Medulla oblongata (tissue), 1 donor: ENCODE measurements at regions not wholly inside any gene's neighbourhood (a gene's known extent, or its start where the extent isn't known, plus 50 kb on each side); places are given as distances from the start of the nearest gene placed in this dataset.

Experiments used
- DNase-seq: peaks from one replicate; pipeline ENCODE4 v3.0.0-alpha.2; 2015; ENCODE audit errors: extremely low spot score

DNA sequence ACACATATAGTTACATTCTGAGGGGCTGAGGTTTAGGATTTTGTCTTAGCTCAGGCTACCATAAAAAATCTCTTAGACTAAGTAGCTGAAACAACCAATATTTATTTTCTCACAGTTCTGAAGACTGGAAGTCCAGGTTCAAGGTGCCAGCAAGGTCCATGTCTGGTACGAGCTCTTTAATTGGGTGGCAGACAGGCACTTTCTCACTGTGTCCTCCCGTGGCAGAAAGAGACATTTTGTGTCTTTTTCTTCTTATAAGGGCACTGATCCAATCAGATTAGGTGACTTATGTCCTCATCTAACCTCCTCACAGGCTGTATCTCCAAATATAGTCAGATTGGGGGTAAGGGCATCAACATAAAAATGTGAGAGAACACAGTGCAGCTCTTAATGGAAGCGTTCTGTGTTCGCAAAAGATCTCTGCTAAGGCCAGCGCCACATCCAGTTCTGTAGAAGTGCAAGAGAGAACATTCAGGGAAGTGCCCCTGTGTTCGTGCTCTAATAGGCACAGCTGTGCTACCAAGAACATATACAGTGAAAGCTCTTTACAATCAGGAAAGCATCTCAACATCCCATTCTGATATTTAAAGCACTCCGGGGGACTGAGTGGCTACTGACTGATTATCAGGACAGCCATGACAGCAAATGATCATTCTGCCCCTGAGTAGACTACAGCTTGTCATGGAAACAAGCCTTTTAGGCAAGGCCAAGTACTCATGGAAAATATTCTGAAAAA, 819.2 kb downstream of the LIG4 start:
- DNase-seq = no peak

DNA sequence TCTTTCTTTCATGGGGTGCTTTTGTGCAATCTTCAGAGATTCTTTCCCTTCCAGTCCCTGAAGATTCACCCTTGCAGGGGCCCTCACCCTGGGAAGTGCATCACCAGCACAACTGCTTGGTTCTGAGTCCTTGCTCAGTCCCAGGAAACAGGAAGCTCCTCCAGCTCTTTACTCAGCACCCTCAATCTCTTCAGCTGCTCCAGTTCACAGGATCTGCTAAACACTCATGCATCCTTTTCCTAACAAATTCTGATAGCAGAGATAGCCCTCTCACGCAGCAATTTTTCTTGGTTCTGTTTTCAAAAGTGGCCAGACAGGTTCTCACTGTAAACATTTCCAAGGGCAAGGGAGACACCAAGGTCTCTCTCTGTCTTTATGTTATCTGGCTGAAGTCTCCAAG, 823.1 kb downstream of the LIG4 start:
- DNase-seq = no peak

DNA sequence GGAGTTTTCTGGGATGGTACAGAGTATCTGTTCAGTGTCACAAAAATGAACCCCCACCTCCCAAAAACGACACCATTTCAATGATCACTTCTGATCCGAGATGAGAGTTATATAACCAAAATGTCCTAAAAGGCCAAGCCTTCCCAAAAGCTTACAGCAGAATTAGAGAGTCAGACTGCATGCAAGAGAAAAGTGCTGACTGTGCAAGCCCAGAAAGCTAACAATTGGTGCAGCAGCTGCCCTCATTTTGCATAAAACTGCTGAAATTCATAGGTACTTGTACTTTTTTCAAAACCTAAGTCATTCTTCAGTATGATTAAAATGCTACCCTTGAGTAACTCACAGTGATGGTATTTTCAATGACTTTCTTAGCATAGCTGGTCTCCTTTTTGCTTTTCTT, 819.6 kb upstream of the ARGLU1 start:
- no peak for DNase-seq

DNA sequence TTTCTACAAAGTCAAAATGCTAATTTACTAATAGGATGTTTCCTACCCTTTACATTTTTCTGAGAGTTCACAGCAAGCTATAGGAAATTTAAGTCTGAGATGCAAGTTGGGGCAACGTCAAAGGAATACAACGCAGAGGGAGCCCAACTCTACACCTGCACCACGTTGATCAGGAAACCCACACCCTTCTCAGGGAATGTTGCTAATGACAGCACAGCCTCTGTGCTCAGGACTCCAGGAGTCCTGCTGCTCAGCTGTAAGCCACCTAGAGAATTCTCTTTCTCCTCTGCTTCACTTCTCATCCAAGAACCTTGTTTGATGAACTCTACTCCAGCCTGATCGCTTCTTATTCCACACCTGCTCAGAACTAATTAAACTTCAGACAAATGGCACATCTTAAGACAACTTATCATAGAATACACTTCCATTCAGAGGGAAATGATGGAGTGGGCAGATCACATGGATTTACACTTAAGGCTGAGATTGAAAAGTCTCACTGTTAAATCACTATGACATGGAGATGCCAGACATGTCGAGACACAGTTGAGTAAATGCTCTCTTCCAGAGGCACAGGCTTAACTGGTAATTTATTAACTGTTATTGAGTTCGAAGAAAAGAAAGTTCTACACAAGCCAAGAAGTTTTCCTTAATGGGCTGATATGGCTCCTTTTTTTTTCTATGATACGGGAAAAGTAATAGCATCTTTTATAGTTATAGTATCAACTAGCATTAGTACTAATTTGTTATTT, 811.6 kb upstream of the ARGLU1 start:
- no peak for DNase-seq

DNA sequence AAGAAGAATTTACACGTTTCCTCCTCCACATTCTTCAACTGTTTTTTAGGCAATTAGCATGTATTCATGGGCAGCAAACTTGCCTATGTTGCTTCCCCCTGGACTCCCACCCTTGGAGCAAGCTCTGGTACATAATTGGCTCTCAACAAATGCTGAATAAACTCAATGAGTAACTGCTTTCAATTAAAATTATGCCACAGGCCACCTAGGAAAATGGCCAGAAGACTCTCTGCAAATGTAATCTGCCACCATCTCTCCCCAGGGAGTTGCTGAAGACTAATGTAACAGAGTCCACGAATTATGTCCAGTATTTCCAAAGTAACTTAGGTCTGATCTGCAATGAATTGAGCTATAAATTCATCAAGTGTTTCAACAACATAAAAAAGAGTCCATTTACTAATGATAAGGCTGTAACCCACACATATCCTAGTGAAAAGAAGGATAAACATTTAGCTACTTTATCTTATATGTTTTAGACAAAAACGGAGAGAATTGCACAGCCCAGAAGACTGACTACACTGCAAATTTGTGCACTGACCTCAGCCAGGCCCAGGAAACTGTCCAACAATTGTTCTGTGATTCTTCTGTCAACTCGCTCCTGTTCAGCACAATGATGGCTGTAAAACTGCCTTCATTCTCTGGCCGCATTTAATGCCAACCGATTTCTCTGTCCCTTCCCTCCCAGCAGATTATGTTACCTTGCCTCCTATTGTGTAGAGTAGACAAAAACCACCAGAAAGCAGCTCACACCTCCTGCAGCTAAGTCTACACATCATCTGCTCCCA, 808.6 kb upstream of the ARGLU1 start:
- peak; percentile 34 for DNase-seq

DNA sequence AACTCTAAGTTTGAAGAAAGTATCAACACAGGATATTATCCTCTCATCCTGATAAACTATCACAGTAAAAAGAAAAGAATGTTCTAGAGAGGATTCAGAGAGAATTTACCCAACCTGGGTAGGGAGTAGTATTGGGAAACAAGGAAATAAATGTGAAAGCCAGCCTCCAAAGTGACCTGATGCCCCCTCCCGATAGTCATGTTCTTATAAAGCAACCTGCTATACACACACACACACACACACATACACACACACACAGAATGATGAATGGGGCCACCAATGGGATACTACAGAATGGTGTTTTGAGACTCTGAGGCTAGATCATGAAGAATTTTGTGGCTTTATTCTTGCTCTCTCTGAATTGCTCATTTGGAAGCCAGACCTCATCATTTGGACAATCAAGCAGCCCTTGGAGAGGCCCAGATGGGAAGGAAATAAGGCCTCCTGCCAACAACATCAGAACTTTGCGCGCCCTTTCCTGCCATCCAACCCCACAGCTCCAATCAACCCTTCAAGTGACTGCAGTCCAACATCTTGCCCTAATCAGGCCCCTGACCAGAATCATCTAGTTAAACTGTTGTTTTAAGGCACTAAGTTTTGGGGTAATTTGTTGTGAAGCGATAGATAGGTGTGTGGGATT, 807.9 kb upstream of the ARGLU1 start:
- DNase-seq = no peak

DNA sequence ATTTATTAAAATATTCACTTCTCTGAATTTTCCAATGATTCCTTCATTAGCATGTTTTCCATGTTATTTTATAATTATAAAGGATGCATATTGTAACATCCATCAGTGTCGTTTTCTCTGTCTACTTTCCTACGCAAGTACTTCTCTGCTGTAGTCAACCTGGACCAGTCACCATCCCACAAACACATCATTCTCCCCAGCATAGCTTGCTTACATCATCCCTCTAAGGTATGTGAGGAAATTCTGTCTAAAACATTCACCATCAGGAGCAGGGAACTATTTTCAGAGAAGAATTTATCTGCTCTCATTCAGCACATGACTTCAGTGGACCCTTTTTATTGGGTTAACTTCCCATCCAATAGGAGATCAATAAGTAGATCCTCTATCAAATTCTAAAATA, 806.1 kb upstream of the ARGLU1 start:
- DNase-seq = no peak

DNA sequence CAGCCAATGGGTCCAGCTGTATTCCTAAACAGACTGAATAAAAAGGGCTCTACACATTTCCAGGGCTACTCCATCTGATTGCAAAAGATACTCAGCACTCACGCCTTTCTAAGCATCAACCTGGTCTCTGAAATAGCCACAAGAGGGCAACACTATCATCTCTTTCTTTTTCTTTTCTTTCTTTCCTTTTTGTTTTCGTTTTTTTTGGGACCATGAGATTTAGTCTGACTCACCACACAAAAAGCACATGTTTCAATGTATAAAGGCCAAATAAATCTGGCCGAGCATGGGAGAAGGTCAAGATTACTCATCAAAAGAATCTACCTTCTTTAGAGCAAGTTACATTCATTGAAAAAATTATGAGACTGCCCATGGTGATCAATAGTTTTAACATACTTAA, 805.6 kb upstream of the ARGLU1 start:
- peak; percentile 66 for DNase-seq

DNA sequence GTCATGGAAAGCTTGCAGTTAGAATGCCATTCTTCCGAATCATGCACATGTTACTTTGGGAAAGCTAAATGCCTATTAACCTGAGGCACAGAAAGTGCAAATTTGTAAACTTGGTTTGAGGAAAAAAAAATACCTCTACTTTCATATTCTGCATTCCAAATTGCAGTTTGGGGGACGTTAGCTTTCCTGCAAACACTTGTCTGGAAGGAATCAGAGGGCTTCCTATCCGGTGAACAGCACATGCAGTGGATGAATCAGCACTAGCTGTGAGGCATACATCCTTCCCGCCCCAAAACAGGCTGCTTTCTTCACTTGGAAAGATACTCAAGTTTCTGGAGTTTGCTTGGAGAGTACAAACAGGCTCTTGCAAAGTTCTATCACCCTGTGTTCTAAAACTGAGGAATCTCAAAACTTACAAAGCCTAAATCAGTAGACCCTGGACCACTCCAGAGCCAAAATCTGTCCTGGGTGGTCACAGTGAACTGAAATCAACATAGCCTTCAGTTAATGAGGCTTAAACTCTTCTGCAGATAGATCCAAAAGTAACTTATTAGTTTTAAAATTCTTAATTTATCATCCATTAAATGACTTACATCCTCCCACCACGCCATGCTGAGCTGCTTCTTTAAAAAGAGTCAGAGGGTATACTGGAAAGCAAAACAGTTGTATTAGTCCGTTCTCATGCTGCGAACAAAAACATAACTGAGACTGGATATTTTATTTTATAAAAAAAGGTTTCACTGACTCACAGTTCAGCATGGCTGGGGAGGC, 802.3 kb upstream of the ARGLU1 start:
- DNase-seq = no peak

DNA sequence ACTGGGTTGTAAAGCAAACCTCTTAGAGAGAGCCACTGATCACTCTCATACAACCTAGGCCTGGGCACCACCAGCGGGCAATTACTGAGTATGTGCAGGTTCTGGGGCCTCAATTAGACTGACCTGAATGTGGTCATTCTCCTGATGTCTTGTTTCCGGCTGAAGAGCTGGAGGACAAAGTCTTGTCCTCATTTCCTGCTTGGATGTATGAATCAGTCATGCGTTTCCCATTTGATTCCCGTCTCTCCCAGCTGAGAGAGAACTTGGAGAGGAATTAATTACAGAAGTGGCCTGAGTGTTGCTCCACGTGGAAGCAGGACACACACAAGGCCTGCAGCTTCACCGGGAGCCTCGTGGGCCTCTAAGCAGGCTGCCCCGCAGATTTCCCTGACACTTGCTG, 799.3 kb upstream of the ARGLU1 start:
- no peak for DNase-seq

DNA sequence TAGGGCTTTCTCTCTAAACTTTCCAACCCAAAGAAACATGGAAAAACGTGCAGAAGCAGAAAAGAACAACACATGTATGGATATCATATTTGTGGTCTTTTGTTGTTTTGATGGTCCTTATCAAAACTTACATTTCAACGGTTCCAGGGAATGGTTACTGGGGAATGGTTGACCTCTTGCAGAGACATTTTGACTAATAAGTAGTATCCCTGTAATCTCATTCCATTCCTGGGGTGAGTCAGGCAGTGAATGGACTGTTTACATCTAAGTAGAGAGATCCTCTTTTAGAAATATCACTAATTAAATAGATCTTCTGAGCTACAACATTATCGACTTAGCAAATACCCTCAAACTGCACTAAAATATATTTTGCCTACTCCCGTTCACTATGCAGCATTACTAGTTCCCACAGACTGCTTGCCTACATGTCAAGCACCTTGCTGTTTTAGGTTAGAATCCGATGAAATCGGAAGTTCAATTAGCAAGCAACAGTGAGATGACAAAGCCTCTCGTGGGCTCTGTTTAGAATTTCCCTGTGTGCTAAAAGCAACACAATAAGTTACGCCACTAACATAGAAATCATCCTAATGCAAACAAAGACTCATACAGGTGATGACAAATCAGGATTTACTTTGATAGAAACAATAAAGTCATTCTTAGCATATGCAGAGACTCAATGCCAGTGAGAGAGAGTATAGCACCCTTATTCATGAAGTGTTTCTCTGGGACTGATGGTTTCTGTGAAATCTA, 797.7 kb upstream of the ARGLU1 start:
- no peak for DNase-seq

DNA sequence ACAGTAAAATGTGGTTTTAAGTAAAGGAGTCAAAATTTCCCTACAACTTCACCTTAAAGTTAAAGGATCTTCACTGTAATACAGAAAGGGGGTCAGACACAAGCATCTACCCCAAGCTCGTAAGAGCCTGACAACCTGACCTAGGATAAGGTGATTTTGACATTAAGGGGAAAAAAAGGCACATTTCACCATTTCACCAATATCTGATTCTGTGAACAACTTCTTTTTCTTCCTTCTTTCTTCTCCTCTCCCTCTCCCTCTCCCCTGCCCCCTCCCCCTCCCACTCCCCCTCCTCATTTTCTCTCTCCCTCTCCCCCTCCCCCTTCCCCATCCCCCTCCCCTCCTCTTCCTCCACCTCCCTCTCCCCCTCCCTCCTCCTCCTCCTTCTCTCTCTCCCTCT, 796.7 kb upstream of the ARGLU1 start:
- no peak for DNase-seq

DNA sequence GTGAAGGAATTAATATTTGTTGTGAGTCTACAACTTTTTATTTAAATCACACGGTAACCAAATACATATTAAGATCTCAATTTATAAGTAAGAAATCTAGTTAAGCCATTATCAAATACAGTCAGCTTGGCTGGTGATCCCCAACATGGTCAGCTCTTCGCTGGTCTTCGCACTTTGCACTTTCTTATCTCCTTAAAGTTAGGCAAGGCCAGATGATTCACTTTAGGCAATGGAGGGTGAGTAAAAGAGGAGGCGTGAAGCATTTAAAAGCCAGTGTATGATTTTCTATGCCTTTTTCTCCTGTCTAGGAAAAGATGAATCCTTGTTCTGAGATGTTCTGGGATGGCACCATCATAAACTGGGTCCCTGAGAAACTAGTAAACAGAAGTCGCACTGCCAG, 793.7 kb upstream of the ARGLU1 start:
- DNase-seq = no peak

DNA sequence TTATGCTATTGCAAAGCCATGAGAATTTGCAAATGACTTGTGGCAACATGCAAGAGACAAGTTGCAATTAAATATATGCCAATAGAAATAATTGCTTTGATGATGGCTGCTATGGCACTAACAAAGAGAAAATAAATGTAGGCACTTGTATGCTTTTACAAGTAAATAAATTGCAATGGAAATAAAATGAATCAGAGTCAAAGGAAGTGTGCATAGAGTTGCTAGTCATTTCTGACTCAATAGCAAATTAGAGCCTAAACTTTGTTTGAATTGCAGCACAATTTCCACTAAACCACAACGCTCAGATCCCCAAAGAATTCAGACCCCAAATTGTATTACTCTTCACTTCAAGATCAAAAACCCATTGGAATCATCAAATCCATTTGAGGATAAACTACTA, 792.1 kb upstream of the ARGLU1 start:
- DNase-seq = no peak

DNA sequence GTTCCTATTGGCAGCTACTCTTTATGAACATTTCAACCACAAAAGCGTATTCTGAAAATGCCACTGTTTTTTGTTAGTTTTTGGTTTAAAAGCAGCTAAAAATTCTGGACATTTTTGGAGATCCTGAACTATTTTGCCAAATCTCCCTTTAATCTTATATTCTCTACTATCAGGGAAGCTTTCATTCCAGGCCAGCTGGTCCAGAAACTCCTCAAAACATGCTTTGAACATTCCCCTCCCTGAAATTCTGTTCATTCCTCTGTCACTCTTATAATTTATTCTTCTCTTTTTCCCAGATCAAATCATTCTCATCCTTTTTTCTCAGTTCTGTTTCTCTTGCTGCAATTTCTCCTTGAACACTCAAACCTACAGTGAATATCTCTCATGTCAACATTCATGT, 790.9 kb upstream of the ARGLU1 start:
- DNase-seq = no peak

DNA sequence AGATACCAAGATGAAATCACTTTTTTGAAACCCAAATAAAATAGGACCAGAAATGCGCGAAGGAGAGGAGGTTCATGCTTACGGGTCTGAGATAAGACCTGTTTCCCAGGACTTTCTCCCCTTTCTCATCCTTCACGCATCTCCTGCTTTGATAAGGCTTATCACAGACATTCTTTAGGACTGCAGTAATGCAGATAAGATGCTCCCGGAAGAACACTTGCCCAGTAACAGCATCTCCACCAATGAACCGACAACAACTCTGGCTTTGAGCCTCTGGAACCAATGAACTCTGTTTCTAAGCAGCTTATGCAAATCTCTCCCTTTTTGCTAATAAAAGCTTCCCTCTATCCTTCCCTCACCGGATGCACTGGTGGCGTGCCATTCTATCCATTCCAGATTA, 783.4 kb upstream of the ARGLU1 start:
- DNase-seq = no peak

DNA sequence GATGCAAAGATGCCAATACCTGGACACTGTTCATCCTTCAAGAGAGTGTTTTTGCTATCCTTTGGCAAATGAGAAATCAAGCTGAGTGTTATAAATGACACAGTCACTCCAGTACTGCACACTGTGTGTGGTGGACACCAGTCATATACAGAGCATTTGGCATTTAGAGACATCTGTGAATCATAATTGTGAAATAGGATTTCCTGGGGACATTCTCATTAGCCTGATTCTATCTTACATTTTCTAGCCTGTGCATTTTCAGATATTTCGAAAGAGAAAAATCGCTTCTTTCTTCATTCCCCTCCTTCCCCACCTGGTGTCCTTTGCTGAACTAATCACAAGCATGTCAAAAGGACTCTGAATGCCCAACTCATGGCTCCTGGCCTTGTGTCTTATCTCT, 781.0 kb upstream of the ARGLU1 start:
- no peak for DNase-seq

DNA sequence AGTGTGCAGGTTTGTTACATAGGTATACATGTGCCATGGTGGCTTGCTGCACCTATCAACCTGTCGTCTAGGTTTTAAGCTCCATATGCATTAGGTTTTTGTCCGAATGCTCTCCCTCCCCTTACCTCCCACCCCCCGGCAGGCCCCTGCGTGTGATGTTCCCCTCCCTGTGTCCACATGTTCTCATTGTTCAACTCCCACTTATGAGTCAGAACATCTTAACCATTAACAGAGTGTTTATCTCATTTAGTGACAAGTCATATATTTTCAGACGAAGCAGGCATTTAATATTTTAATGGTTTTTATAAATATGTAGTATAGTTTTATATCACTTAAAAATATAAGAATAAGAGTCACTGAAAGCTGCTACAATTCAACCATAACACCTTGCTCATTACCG, 780.5 kb upstream of the ARGLU1 start:
- DNase-seq = no peak

DNA sequence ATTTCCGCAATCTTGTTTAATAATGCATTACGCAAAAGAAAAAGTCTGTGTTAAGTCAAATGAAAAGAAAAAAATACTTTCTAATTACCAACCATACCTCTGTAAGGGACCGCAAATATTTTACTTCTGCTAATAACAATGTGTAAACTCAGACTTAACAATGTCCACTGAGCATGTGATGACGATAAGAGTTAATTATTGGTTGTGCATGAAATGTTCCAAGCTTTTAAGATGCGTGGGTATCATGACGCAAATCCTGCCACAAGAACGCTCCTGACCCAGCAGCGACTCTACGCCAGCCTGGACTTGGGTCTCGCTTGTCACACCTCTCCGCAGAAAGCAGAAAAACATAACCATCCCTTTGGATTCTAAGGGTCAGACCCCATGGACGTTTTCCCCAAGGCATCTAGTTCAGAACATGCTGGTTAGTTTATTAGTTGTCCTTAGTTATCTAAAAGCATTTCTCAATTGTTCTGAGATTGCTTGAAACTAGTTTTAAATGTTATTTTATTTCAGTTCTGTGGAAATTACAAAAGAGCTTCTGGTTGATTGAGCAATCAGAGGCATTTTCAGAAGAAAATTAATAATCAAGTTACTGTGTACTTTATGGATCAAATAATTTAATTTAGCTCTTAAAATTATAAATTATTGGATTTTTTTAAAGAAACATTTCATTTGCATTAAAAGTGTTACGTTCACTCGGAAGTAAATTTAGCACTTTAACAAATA, 779.9 kb upstream of the ARGLU1 start:
- no peak for DNase-seq

DNA sequence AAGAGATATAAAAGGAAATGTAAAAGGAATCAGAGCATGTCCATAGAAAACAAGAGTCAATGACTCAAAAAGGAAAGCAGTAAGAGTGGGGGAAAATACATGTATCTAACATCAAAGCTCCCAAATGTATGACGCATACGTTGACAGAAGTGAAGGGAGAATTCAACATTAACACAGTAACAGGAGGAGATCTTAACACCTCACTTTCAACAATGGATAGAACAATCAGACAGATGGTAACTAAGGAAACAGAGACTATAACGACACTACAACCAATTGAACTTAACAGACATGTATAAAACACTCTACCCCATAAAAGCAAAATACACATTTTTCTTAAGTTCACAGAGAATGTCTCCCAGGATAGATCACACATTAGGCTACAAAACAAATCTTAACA, 774.8 kb upstream of the ARGLU1 start:
- no peak for DNase-seq
